GM21717 (cell line): ENCODE measurements at regions not wholly inside any gene's neighbourhood (a gene's known extent, or its start where the extent isn't known, plus 50 kb on each side); places are given as distances from the start of the nearest gene placed in this dataset.

Experiments used
- ATAC-seq: cut with Tn5 transposase; IDR thresholded peaks from one replicate; pipeline ENCODE4 v1.9.1; 2021; ENCODE audit warnings: mild to moderate bottlenecking, moderate library complexity; ENCODE audit not compliant: unreplicated experiment

DNA sequence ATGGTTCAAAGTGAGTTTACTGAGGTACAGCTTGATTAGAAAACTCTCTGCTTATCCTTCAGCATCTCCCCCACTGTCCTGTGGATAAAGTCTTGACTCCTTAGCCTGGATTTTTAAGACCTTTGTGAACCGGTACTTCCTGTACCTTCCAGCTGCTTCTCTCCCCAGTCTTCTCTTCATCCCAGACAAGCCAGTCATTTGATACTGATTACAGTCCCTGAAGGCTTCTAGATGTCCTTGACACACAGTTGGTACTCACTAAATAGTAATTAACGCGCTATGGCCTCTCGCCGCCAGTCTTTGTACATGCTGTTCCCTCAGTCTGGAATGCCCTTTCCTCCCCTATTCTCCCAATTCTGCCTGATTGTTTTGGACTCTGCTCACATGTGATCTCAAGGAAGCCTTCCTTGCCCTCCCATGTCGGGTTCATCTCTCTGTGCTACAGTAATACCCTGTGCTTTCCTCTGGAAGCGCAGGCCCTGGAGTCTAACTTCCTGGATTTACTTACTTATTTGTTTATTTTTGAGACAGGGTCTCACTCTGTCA, 50.6 kb upstream of the PTGR2 start:
- no peak for ATAC-seq

- no peak for ATAC-seq
Measured at GRCh38 chr14:73797543-73798265, 53.9 kb upstream of the PTGR2 start.

- no peak for ATAC-seq
Measured at GRCh38 chr14:73796893-73797542, 54.6 kb upstream of the PTGR2 start.

DNA sequence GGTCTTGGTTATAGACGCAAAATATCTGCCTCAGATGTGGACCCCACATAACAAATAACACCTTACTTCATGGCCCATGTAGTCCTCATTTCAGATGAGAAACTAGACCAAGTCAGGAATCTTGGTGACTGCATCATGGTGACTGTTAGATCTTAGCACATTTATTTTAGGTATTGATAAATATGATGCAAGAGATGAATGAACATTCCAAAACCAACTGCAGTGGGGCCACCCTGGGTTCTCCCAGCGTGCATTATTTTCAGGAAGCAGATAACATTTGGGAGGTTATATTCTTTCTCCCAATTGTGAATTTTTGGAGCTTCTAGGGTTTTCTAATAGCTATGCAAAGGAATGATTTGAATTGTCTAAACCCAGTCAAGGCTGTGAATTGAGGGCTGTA, 55.2 kb upstream of the PTGR2 start:
- ATAC-seq = no peak

GRCh38 chr14:73795974-73796373, 55.7 kb upstream of the PTGR2 start:
- ATAC-seq = no peak

DNA sequence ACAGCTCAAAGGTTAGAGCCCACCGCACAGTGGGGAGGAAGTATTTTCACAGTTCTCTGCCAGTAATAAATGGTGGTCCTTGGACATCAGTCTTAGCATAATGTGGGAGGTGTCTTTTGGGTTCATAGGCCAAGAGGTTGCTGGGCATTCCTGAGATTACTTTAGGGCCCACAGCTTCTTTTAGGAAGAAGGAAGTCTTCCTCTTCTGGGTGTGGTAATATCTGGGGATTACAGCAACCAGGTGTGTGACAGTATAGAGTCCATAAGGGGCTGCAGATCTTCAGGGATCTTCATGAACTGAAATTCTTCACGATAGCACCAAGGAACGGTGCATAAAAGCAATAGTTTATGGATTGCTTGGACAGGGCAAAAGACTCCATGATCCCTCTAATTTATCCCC, 56.2 kb upstream of the PTGR2 start:
- no peak for ATAC-seq

GRCh38 chr14:73794146-73794545, 57.5 kb upstream of the PTGR2 start:
- no peak for ATAC-seq

DNA sequence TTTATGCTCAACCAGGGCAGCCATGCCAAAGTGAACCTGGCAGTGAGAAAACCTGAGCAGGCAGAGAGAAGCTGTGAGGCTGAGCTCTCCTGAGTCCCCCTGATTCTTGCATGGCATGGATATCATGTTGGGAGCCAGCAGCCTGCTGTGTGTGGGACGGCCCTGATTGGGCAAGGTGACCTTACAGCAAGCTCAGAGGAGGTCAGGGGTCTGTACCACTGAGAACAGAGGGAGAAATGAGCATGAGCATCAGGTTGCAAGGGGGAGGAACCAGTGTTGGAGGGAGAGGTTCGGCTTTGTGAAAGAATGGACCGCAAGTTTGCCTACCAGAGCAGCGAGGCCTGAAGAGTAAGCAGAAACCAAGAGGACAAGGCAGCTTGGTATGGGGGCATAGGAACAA, 59.1 kb upstream of the PTGR2 start:
- no peak for ATAC-seq

GRCh38 chr14:73789989-73790581, 61.5 kb upstream of the PTGR2 start:
- no peak for ATAC-seq

GRCh38 chr14:73788701-73789551, 62.7 kb upstream of the PTGR2 start:
- no peak for ATAC-seq

DNA sequence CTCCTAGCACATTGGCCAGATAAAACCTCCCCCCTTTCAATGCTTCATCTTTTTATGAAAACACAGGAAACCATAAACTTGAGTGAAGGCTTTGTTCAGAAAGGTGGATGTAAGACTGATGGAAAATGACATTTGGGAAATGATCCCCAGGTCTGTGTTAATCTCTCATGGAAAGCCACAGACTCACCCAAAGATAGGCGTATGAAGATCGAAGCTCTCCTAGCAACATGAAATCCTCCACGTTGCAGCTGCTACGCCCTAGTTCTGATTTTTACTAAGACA, 63.4 kb upstream of the PTGR2 start:
- ATAC-seq = no peak

DNA sequence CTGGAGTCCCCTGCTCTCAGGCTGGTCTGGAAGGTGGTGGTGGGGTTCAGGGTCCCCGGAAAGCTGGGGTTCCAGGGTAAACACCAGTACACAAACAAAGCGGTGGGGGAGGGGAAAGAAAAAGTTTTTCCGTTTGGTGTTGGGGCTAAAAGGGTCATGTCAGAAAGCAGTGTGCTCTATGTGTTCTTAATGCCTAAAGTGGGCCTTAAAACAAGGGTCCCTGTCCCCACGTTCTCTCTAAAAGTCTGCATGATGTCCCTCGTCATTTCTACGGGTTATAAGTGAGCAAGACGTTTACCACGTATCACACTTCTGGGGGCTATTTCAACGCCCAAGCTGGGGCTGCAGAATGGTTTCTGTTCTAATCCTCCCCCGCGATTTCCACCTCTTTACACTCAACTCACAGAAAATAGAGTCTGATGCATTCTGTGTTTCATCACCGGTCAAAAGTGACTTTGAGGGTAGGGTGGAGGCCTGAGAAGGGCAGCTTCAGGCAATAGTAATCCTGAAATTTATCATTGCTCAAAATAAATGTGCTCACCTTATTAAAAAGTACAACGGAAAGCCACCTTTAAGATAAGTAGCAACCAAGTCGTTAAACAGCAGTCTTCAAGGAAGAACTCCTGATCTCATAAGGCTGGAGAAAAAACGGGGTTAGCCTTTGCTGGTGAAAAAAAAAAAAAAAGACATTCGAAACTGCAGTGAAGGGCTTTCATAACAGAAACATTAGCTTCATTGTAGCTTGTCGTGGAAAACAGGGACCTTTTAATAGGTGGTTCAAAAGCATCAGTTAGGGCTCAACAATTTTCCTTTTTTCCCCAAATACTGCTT, 63.9 kb upstream of the PTGR2 start:
- ATAC-seq = no peak

- peak; percentile 33 for ATAC-seq
Measured at GRCh38 chr14:73786636-73787485, 64.8 kb upstream of the PTGR2 start.

GRCh38 chr14:73785834-73786635, 65.6 kb upstream of the PTGR2 start:
- peak; percentile 2 for ATAC-seq

DNA sequence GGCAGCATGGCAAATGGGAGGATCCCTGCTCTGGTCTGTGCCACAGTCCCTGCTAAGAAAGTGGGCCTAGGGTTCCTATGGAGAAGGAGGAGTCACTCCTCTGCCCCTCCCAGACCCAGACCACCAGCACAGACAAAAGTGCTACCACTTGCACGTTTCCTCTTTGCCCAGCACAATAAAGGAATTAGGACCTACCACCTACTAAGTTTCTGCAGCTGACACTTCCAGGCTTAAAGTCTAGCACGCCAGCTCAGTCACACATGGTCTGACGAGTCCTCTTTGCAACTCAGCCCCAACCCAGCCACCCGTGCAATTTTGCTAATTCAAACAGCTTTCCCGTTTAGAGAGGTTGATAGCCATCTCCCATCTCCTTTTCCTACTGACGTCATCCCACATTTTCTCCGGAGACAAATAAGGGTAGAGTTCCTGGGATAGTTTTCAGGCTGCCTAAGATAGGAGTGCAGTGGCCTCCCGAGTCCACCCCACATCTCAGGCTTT, 66.2 kb upstream of the PTGR2 start:
- ATAC-seq = no peak

- ATAC-seq = no peak
Measured at GRCh38 chr14:73784988-73785313, 66.7 kb upstream of the PTGR2 start.

GRCh38 chr14:73784181-73784987, 67.2 kb upstream of the PTGR2 start:
- no peak for ATAC-seq
